ENCODE measurements at regions not wholly inside any gene's neighbourhood (a gene's known extent, or its start where the extent isn't known, plus 50 kb on each side); places are given as distances from the start of the nearest gene placed in this dataset.

DNA sequence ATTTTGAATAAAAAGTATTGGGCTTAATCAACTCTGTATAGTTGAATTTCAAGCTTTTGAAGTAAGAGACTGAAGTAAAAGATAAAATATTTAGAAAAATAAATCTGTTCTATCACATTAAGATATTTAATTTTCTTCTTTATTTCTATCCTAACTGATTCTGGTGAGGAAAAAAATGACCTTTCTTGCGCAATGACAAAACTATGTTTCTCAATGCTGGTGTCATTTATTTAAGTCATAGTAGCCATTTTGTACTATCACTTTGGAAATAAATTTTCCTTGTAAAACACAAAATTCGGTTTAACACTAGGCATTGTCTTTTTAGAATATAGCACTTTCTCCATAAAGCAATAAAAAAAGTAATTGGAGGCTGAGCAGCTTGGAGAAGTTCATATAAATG, 728.0 kb downstream of the CDH9 start:
- TF ChIP-seq POLR2A (IDR thresholded peaks at IDR 0.05) = no peak
- TF ChIP-seq, protein P1, sequence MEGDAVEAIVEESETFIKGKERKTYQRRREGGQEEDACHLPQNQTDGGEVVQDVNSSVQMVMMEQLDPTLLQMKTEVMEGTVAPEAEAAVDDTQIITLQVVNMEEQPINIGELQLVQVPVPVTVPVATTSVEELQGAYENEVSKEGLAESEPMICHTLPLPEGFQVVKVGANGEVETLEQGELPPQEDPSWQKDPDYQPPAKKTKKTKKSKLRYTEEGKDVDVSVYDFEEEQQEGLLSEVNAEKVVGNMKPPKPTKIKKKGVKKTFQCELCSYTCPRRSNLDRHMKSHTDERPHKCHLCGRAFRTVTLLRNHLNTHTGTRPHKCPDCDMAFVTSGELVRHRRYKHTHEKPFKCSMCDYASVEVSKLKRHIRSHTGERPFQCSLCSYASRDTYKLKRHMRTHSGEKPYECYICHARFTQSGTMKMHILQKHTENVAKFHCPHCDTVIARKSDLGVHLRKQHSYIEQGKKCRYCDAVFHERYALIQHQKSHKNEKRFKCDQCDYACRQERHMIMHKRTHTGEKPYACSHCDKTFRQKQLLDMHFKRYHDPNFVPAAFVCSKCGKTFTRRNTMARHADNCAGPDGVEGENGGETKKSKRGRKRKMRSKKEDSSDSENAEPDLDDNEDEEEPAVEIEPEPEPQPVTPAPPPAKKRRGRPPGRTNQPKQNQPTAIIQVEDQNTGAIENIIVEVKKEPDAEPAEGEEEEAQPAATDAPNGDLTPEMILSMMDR (IDR thresholded peaks at IDR 0.05) = no peak
- TF ChIP-seq POLR2AphosphoS5 (IDR thresholded peaks at IDR 0.05) = no peak
- no peak for DNase-seq (ENCODE audit: low spot score)
- intact Hi-C loops (cut with DNase I) = no loop called here
- H3K9me3 ChIP-seq = no peaks in the 10 kb centered on the region
- H3K36me3 ChIP-seq = no peaks in the 10 kb centered on the region
- no peaks in the 10 kb centered on the region for H3K4me1 ChIP-seq (replicated peaks)
- no peaks in the 10 kb centered on the region for H3K27me3 ChIP-seq (replicated peaks; ENCODE audit: insufficient read depth)
- no peak overlapping the region for H3K27ac ChIP-seq
- no peak overlapping the region for H3K4me3 ChIP-seq
- 59% methylated on average over 2 of the region's 2 CpGs for WGBS

DNA sequence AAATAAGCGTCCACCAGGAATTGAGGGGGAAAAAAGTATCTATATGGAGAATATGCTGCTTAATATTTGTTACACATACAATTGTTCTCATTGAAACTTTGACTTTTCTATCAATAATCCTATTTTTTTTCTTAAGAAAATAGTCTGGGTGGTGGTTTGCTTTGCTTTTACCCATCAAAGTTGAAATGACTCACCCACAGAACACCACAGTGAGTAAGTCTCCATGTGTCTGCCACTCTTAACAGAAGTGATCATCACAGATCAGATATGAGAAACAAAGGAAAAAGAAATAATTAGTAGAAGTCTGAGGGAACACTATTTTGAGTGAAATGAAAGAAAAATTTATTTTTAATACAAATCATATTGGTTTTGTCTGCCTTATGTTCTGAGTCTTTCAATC, 742.8 kb downstream of the CDH9 start:
- Histone ChIP-seq H3K27ac (no peak overlapping the region), H3K27me3 (replicated peaks; ENCODE audit: insufficient read depth) (no peaks in the 10 kb centered on the region), H3K4me3 (no peak overlapping the region), H3K36me3 (no peaks in the 10 kb centered on the region), H3K4me1 (replicated peaks) (no peaks in the 10 kb centered on the region), H3K9me3 (no peaks in the 10 kb centered on the region)
- TF ChIP-seq, protein P1 (IDR thresholded peaks at IDR 0.05) = no peak
- TF ChIP-seq POLR2AphosphoS5 (IDR thresholded peaks at IDR 0.05) = no peak
- no peak for TF ChIP-seq POLR2A (IDR thresholded peaks at IDR 0.05)
- DNase-seq (ENCODE audit: low spot score) = no peak
- 85% methylated on average over 1 of the region's 1 CpG for WGBS
- intact Hi-C loops (cut with DNase I) = no loop called here

DNA sequence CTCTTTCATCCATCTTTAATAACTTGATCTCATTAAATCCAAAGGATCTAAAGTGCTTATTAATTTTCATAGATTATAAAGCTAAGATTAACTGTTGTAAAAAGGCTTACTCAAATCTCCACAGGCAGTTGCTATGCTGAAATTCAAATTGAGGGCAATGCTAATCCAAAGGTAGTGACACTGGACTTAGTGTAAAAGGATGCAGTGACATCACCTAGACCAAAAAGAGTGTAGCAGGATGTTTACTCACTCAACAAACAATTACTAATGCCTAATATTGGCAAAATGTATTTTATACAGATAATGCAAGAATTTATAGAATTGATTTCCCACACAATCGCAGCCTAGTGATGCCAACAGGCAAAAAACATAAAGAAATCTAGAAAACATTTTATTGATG, 756.2 kb downstream of the CDH9 start:
- intact Hi-C loops (cut with DNase I) = no loop called here
- DNase-seq (ENCODE audit: low spot score) = no peak
- H3K4me1 ChIP-seq (replicated peaks) = no peaks in the 10 kb centered on the region
- no peak overlapping the region for H3K4me3 ChIP-seq
- no peak for TF ChIP-seq POLR2AphosphoS5 (IDR thresholded peaks at IDR 0.05)
- TF ChIP-seq, protein P1 (IDR thresholded peaks at IDR 0.05) = no peak
- TF ChIP-seq POLR2A (IDR thresholded peaks at IDR 0.05) = no peak
- 97% methylated on average over 1 of the region's 1 CpG for WGBS
- H3K36me3 ChIP-seq = no peaks in the 10 kb centered on the region
- no peaks in the 10 kb centered on the region for H3K9me3 ChIP-seq
- H3K27me3 ChIP-seq (replicated peaks; ENCODE audit: insufficient read depth) = no peaks in the 10 kb centered on the region
- no peak overlapping the region for H3K27ac ChIP-seq

DNA sequence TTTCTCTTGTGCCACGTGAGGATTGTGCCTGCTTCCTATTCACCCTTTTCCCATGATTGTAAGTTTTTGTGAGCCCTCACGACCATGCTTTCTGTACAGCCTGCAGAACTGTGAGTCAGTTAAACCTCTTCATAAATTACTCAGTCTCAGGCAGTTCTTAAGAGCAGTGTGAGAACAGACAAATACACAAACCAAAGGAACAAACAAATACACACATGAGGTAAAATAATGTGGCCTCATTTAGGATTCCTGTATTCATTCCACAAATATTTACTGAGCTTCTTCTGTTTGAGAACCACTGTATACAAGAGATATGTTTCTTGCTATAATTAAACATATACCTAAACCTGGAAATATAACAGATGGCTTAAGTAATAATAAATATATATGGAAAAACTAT, 760.3 kb downstream of the CDH9 start:
- Histone ChIP-seq H3K36me3 (no peaks in the 10 kb centered on the region), H3K27ac (no peak overlapping the region), H3K4me3 (no peak overlapping the region), H3K27me3 (replicated peaks; ENCODE audit: insufficient read depth) (no peaks in the 10 kb centered on the region), H3K9me3 (no peaks in the 10 kb centered on the region), H3K4me1 (replicated peaks) (no peaks in the 10 kb centered on the region)
- intact Hi-C loops (cut with DNase I) = no loop called here
- no peak for DNase-seq (ENCODE audit: low spot score)
- TF ChIP-seq POLR2A (IDR thresholded peaks at IDR 0.05) = no peak
- TF ChIP-seq, protein P1 (IDR thresholded peaks at IDR 0.05) = no peak
- TF ChIP-seq POLR2AphosphoS5 (IDR thresholded peaks at IDR 0.05) = no peak
- 42% methylated on average over 2 of the region's 2 CpGs for WGBS

DNA sequence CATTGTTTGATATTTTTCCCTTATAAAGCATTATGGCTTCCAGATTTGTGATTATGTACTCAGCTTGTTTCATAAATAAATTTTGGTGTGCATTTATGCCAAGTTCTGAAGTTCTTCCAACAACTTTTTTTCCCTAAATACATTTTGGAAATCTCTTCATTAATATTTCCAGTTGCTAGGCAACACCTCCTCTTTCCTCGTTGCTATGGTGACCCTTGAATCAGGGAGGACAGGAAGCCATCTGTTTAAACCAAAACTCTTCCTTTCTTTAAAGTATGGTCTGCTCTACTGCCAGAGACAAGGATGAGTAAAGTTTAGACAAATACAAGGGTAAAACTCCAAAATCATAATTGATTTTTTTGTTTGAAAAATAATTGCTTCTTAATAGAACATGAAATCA, 779.3 kb downstream of the CDH9 start:
- H3K36me3 ChIP-seq = no peaks in the 10 kb centered on the region
- no peak for TF ChIP-seq POLR2AphosphoS5 (IDR thresholded peaks at IDR 0.05)
- TF ChIP-seq, protein P1 (IDR thresholded peaks at IDR 0.05) = no peak
- TF ChIP-seq POLR2A (IDR thresholded peaks at IDR 0.05) = no peak
- intact Hi-C loops (cut with DNase I) = no loop called here
- H3K4me1 ChIP-seq (replicated peaks) = no peaks in the 10 kb centered on the region
- no peaks in the 10 kb centered on the region for H3K9me3 ChIP-seq
- H3K4me3 ChIP-seq = no peak overlapping the region
- no peaks in the 10 kb centered on the region for H3K27me3 ChIP-seq (replicated peaks; ENCODE audit: insufficient read depth)
- DNase-seq (ENCODE audit: low spot score) = no peak
- WGBS = 79% methylated on average over 1 of the region's 1 CpG
- no peak overlapping the region for H3K27ac ChIP-seq

All from prostate gland (tissue), 2 donors.